NCI-H2171 treated with DMSO at 0.1 percent for 48 hours (cell line): ENCODE measurements at regions not wholly inside any gene's neighbourhood (a gene's known extent, or its start where the extent isn't known, plus 50 kb on each side); places are given as distances from the start of the nearest gene placed in this dataset.
"Not testable (repeated sequence)": the region's sequence is repeated elsewhere in the genome, so short reads cannot be mapped to it uniquely, and the experiment has no call there.

ENCODE experiments used
- DNase-seq: peaks from one replicate; lab custom pipeline; 2025; lab: John Stamatoyannopoulos, UW

DNA sequence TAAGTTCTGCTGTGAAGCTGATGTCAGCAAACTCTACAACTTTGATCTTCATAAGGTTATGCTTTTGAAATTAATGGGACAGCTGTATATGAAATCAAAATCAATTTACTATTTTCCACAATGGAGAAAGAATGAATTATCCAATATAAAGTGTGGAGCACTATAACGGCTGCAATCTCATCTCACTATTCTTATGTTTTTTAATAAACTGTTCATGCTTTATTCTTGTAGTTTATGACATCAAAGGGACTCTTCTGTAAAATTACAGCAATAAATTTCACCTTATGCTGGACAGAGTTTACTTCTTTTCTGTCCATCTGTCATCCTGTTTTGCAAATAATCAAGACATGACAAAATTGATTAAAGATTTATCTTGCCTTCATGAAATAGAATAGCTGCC, 192.5 kb downstream of the TECRL start:
- DNase-seq, result peak; percentile 41

DNA sequence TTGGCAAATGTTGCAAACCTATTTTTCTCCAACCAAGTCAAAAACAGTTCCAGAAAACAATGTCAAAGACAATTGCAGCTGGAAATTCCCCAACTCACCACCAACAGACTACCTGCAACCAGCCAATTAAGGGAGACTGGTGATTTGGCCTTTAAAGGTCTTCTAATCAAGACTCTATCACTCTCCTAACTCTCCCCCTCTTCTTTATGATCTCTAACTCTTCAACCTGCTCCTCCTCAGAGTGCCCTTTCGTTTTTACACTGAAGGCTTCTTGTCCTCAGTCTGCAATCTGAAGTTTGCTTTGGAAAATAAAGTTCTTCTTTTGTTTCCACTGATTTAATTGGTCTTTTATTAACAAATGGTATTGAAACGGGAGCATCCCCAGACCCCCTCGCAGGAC, 203.9 kb downstream of the TECRL start:
- DNase-seq, result no peak

DNA sequence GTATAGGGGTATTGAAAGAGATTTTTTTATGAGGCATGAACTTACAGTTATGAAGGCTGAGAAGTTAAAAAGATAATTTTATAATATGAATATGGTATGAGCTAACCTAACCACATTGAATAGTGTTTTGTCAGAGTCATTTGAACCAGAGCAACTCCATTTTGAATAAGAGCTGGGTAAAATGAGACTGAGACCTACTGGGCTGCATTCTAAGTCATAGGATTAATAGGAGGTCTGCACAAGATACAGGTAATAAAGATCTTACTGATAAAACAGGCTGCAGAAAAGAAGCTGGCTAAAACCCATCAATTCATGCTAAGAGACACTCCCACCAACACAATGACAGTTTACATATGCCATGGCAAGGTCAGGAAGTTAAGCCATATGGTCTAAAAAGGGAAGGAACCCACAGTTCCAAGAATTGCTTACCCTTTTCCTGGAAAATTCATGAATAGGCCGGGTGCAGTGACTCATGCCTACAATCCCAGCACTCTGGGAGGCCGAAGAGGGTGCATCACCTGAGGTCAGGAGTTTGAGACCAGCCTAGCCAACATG, 209.2 kb downstream of the TECRL start:
- no peak for DNase-seq

DNA sequence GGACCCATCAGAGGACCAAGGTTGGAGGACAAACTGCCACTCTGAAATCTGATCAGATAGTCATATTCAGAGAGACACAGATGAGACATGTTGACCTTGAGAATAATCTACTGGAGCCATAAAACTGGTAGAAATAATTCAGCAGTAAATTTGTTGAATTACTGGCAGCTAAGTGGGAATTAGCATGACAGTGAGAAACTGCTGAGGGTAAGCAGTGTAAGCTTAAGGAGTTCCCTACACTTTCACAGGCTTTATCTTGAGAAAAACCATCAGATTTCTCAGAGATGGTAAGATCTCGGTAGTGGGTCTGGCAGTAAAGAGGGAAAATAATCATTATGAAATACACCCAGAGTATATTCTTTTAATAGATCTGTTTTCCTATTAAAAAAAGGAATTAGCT, 213.7 kb downstream of the TECRL start:
- DNase-seq, result no peak

DNA sequence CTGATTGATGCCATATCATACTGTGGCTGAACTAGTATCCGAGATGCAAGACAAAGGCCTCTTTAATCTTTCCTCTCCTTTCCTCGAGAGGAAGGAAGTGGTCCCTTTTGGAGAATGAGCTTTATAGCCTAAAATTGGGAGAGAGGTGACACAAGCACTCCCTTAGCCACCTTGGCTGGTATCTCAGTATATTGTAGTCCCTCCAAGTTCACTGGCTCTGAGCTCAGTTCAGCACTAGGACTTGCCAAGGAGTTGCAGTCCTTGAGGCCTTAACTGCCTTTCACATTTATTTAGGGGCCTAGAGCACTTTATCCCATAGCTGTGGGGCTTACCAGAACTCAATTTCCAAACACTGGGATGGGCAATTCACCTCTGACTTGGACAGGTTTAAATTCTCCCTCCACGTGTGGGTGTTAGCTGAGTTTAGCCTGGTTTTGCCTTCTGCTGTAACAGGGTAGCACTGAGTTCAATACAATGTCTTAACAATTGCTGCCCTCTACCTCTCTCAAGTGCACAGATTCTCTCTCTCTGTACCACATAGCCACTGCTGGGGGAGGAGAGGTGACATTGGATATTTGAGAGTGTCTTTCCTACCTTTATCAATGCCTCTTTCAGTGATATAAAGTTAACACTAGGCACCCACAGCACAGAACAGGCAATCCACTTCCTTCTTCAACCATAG, 216.4 kb downstream of the TECRL start:
- no peak for DNase-seq

DNA sequence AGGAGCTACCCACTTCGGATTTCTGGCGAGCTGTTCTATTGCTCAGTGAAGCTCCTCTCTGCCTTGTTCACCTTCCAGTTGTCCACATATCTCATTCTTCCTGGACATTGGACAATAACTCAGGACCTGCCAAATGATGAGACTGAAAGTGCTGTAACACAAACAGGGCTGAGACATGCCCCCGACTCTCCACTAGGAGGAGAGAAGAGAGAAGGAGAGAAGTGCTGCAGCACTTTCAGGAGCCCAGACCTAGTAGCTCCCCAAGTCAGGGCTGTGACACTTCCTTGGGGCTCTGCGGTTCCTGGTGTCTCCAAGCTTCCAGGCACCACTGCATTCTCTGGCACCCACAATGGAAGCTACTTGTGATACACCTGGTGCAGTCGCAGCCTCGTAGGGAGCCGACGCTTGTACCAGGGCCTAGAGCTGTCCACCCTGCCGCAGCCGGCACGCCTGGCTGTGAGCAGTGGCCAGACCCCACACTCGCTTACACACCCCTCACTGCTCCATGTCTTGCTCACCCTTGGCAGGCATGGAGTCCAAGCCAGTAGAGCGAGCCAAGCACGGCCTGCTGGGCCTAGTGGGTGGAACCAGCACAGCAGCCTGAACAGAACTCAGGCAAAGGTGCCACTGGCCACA, 234.9 kb downstream of the TECRL start:
- no peak for DNase-seq

DNA sequence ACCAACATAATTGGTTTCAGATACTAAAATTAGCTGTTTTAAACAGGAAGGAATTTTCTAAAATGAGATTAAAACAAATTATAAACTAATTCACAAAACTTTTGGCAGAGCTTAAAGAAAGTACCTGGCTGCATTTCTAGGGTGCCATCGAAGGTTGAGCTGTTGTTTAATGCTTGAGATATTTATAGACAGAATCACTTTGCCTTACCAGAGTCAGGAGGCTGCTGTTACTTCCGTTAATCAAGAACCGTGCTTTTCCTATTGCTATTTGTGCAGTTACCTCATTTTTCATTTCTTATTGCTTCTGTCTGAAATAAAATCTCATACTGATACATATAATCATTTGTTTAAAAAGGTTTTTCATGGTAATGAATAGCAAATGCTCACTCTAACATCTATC, 242.9 kb downstream of the TECRL start:
- DNase-seq, result no peak

DNA sequence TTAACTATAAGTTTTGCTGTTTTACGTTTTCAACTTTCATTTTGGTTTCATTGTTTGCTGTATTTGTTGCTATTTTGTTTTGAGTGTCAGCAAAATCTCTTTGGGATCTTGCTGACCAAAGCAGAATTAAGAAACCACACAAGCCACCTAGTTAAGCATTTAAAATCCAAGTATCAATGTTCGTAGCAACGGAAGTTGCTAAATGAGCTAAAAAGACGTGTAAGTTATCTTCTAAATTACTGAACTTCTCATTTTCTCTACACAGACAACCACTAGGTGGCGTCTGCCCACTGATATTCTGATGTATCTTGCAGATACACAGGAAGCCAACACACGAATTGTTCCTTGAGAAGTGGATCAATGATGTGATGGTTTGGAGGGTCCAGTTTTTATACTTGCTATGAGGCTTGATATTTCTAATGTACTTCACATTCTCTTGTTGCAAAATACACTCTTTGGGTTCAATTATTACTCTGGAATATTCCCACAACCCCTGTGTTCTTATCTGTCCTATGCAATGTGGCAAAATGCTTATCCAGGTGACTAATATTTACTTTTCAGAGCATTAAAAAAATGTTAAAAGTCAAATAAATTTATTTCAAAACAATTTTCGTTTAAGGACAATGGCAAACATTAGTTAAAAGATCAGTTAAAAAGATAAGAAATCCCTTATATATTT, 250.5 kb downstream of the TECRL start:
- DNase-seq, result peak; percentile 48

DNA sequence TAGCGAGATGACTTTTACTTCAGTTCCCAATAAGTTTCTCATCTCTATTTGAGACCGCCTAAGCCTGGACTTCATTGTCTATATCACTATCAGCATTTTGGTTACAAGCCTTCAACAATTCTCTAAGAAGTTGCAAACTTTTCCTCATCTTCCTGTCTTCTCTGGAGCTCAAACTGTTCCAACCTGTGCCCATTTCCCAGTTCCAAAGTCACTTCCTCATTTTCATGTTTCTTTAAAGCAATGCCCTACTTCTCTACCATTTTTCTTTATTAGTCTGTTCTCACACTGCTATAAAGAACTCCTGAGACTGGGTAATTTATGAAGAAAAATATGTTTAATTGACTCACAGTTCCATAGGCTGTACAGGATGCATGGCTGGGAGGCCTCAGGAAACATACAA, 251.9 kb downstream of the TECRL start:
- DNase-seq, result no peak

DNA sequence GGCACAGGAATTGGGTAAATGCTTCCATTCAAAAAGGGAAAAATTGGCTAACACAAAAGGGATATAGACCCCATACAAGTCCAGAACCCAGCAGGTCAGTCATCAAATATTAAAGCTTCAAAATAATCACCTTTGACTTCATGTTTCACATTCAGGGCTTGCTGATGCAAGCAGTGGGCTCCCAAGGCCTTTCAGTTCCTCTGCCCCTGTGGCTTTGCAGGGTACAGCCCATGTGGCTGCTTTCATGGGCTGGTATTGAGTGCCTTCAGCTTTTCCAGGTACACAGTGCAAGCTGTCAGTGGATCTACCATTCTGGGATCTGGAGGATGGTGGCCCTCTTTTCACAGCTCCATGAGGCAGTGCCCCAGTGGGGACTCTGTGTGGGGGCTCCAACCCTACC, 253.0 kb downstream of the TECRL start:
- DNase-seq, result no peak

DNA sequence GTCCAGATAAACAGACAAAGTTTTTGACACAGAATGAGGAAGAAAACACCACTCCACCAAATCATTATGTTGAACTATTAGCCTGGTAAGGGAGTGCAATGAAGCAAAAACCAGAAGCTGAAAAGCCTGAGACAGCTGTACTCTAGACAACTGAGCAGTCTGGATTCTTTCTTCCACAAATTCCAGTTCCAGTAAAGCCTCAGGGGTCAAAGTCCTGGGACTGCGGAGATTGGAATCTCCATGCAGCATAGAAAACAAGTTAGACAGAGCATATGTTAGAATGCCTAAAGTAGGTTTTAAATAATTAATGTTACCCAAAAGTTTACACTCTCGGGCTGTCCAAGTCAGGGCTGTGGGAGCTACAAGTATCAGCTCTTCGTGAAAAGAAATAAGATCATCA, 263.2 kb downstream of the TECRL start:
- no peak for DNase-seq

DNA sequence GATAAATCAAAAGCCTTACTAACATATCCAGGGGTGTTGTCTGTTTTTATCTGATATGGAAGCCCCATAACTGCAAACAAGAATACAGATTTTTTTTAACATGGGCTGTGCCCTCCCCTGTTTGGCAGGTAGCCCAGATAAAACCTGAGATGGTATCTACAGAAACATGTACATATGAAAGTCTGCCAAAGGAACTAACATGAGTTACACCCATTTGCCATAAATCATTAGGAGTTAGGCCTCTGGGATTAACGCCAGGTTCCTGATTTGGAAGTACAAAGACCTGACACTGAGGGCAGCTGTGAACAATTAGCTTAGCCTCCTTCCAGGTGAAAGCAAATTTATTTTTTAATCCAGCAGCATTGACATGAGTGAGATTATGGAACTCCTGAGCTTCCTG, 264.3 kb downstream of the TECRL start:
- DNase-seq, result peak; percentile 87

DNA sequence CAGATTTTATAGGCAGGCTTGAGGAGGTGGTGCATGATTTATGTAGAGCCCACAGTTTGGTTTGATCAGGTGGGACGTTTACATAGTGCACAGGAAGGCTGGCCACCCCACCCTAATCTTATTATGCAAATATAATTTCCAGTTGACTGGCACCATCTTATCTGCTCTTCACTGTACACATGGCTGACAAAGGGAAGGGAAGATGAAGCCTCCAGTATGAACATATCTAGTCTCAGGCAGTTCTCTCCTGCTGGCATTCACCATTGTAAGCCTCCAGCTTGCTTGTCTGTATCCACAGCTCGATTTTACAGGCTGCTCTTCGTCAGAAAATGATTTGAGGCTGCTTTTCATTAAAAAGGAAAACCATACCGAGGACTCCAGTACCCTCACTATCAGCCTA, 278.3 kb downstream of the TECRL start:
- no peak for DNase-seq

DNA sequence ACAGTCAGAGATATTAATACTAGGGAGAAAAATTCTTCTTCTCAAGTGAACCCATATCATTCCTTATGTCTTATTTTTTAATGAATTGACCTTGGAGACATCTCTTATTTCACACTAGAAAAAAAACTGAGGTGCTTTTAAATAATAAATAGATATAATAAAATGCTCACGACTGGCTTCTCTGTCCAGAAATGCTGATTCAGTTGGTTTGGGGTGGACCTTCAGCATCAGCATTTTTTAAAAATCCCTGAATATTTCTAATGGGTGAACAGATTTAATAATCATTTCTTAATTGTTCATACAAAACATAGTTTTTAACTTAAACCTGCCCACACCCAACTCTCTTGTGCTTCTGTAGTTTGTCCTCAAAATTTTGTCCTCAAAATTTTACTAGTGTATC, 283.9 kb downstream of the TECRL start:
- no peak for DNase-seq

DNA sequence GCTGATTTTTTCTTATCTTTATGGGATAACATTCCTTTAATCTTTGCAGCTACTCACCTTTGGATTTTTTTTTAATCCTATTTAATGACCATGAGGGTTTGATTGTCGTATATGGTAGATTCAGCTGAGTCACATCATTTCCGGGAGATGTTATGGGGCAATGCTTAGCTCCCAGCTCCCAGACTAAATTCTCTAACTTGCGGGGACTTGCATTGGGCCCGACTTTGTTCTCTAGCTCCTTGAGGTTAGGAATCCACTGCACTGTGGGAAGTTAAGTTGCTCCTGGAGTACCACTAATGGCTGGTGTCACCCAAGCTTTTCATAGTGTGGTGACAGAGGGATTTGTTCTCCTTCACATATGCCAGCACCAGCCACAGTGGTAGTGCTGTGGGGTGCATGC, 287.4 kb downstream of the TECRL start:
- no peak for DNase-seq

DNA sequence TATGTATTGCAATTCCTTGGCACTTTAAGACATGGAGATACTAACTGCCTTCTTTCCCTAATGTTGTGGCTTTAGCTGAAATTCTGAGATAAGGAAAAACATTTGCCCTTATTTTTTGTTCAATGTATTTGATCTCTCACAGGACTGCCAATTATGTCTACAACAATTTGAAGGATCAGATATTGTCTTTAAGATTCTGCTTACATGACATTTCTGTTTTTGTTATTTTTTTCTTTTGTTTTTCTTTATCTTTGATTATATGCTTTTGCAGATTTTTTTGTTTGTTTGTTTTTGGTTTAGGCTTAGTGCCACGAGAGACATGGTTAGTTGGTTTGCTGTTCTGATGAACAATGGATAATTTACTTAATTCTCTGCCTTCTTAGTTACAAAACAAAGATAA, 303.3 kb downstream of the TECRL start:
- DNase-seq, result no peak

DNA sequence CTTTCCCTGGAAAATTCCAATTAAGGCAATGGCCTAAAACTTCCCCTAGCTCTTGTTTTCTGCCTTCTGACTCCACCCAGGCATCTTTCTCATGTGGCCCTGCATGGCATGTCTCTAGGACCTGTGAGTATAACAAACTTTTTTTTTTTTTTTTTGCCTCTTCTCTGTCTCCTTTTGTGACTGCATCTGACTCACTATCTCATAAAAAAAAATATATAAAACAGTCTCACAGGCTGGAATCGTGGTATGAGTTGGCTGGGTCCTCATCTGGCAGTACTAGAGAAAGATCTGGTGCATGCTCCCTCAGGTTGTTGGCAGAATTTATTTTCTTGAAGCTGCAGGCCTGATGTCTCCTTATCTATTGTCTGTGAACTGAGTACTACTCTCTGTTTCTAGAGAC, 313.9 kb downstream of the TECRL start:
- DNase-seq, result no peak

DNA sequence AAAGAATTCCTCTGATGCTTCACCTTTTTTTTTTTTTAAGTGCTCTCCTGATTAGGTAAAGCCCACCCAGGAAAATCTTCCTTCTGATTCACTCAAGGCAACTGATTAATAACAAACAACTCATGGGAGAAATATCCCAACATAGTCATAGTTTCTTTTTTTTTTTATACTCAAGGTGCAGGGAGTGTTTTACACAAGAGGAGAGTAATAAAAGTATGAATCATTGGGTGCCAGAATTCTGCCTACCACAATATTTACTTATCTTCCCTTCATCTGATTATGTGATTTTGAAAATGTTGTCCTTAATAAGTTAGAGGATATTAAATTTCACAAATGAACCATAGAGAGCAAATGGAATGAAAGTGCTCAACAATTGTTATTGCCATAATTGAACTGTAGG, 329.9 kb downstream of the TECRL start:
- DNase-seq, result no peak

DNA sequence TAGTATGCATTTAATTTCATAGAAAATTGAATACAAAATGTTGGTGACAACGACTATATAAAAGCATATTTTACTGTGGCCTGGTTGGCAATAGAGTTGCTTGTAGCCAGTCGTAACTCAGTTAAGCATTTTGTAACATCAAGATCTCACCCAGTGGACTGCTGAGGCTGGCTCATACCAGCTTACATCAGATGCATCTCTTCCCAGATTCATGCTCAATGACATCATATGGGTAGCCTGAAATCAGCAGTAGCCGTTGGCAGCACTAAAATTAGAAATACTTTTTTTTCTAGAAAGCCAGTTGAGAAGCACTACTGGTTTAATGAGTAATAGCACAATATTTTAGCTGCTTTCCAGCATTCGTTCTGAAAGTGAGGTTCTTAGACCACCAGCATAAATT, 341.2 kb downstream of the TECRL start:
- DNase-seq, result no peak

DNA sequence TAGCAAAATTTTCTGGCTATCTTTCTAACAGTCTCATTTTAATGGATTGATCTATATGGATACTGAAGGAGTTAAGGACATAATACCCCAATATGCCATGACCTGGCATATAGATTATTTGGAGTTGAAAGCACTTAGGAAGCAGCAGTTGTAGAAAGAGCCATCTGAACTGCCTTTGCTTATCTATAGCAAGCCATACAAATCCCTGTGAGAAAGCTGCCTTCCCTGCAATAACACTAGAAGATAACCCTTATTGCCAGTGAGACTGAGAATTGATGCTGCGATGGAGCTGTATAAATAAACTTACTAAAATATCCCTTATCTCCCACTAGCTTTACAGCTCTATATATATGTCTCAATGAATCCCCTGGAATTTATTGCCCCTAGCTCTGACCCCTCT, 346.3 kb downstream of the TECRL start:
- DNase-seq, result no peak

DNA sequence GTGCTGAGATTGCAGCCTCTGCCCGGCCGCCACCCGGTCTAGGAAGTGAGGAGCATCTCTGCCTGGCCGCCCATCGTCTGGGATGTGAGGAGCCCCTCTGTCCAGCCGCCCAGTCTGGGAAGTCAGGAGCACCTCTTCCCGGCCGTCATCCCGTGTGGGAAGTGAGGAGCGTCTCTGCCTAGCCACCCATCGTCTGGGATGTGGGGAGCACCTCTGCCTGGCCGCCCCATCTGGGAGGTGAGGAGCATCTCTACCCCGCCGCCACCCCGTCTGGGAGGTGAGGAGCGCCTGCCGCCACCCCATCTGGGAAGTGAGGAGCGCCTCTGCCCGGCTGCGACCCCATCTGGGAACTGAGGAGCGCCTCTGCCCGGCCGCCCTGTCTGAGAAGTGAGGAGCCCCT, 372.2 kb downstream of the TECRL start:
- not testable (repeated sequence) for DNase-seq

DNA sequence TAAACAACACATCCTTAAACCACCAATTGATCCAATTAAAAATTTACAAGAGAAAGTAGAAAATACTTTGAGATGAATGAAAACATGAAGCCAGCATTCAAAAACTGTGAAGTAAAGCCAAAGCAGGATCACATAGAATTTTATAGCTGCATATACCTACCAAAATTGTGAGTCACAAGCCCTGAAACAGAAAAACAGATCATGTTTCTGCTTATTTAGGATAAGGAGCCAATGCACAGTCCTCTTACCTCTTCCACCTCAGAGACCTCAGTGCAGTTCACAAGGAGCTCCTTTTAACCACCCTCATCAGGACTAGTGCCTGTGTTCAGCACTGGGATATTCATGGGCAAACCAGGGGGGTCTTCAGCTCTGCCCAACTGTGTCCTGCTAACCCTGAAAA, 386.7 kb downstream of the TECRL start:
- no peak for DNase-seq

DNA sequence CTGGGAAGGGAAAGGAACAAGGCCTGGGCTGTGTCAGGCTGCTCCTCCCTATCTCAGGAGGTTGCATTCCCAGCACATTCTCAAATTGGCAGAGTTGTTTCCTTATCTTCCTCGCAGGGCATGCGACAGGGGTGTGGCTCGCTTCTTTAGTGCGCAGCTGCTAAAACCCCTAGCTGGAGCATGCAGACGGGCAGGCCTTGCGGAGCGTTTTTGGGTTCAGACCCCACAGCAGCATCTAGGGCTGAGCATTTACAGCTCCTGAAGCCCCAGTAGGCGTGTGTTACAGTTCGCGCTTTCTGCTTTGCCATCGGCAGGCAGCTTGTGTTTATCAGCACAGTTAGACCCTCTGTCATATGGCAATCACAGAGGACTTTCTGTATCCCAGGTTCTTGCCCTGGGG, 392.4 kb downstream of the TECRL start:
- no peak for DNase-seq
